OCI-LY3 (cell line): ENCODE measurements at regions not wholly inside any gene's neighbourhood (a gene's known extent, or its start where the extent isn't known, plus 50 kb on each side); places are given as distances from the start of the nearest gene placed in this dataset.

Experiments
- H2AFZ ChIP-seq: fragments of 200-600, 300-600 bp; shearing (Covaris generic); 2 replicates; pipeline ENCODE4 v1.6.0; 2014; ENCODE audit warnings: antibody characterized with exemption, low read depth, low read length
- H3K27ac ChIP-seq: fragments of 200-600, 300-600 bp; sonication (generic); 2 replicates; pipeline ENCODE4 v1.5.1; 2014; ENCODE audit warnings: mild to moderate bottlenecking, low read length, moderate library complexity, mixed read lengths
- H3K27me3 ChIP-seq: fragments of 200-600, 300-600 bp; sonication (generic); 2 replicates; pipeline ENCODE4 v1.6.1; 2014; ENCODE audit warnings: low read depth, low read length, mixed read lengths
- H3K36me3 ChIP-seq: fragments of 200-600, 300-600 bp; sonication (generic); replicated peaks from 2 replicates; pipeline ENCODE3; 2014; ENCODE audit warnings: low read depth, low read length, mixed read lengths
- H3K4me1 ChIP-seq: fragments of 300-600, 200-600 bp; sonication (generic); 2 replicates; pipeline ENCODE4 v1.6.1; 2014; ENCODE audit warnings: low read length, mixed read lengths
- H3K4me2 ChIP-seq: fragments of 200-600, 300-600 bp; sonication (generic); 2 replicates; pipeline ENCODE4 v1.6.1; 2014; ENCODE audit warnings: low read length, mixed read lengths
- H3K4me3 ChIP-seq: fragments of 300-600, 200-600 bp; sonication (generic); 2 replicates; pipeline ENCODE4 v1.5.1; 2014; ENCODE audit warnings: antibody characterized with exemption, mild to moderate bottlenecking, low read length, moderate library complexity
- H3K79me2 ChIP-seq: fragments of 300-600, 200-600 bp; shearing (Covaris generic); 2 replicates; pipeline ENCODE4 v1.6.1; 2014; ENCODE audit warnings: mild to moderate bottlenecking, low read length, mixed read lengths
- H3K9ac ChIP-seq: fragments of 300-600, 200-600 bp; shearing (Covaris generic); 2 replicates; pipeline ENCODE4 v1.6.0; 2014; ENCODE audit warnings: mild to moderate bottlenecking, low read length, moderate library complexity
- H3K9me3 ChIP-seq: fragments of 200-600, 300-600 bp; shearing (Covaris generic); 2 replicates; pipeline ENCODE4 v1.6.1; 2014; ENCODE audit warnings: low read length, mixed read lengths; ENCODE audit not compliant: insufficient read depth
- H4K20me1 ChIP-seq: fragments of 200-600, 300-600 bp; sonication (generic); 2 replicates; pipeline ENCODE4 v1.6.1; 2016; ENCODE audit warnings: low read length, mixed read lengths; ENCODE audit not compliant: insufficient read depth
- CTCF ChIP-seq: fragments of 200-600, 300-600 bp; sonication (generic); IDR thresholded peaks from 2 replicates; pipeline ENCODE4 v1.5.1; 2014; ENCODE audit warnings: antibody characterized with exemption, low read length, low read depth
- EZH2phosphoT487 ChIP-seq: fragments of 200-600 bp; shearing (Covaris generic); IDR thresholded peaks from 2 replicates; pipeline ENCODE4 v1.6.1; 2018; ENCODE audit warnings: antibody characterized with exemption, mixed run types, low read depth

GRCh38 chr3:137108699-137109440, 151.1 kb downstream of the IL20RB start:
- no peak overlapping the region for H3K9ac ChIP-seq
- H3K4me1 ChIP-seq = peaks cover 4% of the 10 kb centered on the region
- H4K20me1 ChIP-seq = no peaks in the 10 kb centered on the region
- no peaks in the 10 kb centered on the region for H3K9me3 ChIP-seq
- no peak for TF ChIP-seq CTCF
- no peak for TF ChIP-seq EZH2phosphoT487
- H3K27me3 ChIP-seq = peaks cover 29% of the 10 kb centered on the region
- no peaks in the 10 kb centered on the region for H3K79me2 ChIP-seq
- no peak overlapping the region for H2AFZ ChIP-seq
- no peak overlapping the region for H3K4me2 ChIP-seq
- no peak overlapping the region for H3K27ac ChIP-seq
- no peaks in the 10 kb centered on the region for H3K36me3 ChIP-seq
- H3K4me3 ChIP-seq = no peak overlapping the region

- Histone ChIP-seq H3K4me2 (no peak overlapping the region), H3K9me3 (no peaks in the 10 kb centered on the region), H3K79me2 (no peaks in the 10 kb centered on the region), H3K4me1 (peaks cover 3% of the 10 kb centered on the region), H3K27ac (no peak overlapping the region), H3K9ac (no peak overlapping the region), H3K36me3 (no peaks in the 10 kb centered on the region), H3K4me3 (no peak overlapping the region), H2AFZ (no peak overlapping the region), H4K20me1 (no peaks in the 10 kb centered on the region), H3K27me3 (peaks cover 29% of the 10 kb centered on the region)
- peak; percentile 56 for TF ChIP-seq CTCF
- TF ChIP-seq EZH2phosphoT487 = no peak
Measured at GRCh38 chr3:137110392-137110996, 152.7 kb downstream of the IL20RB start.

- TF ChIP-seq CTCF = no peak
- TF ChIP-seq EZH2phosphoT487 = no peak
- H3K4me2 ChIP-seq = no peak overlapping the region
Measured at GRCh38 chr3:137111497-137111896, 153.7 kb downstream of the IL20RB start.

GRCh38 chr3:137116619-137117018, 158.8 kb downstream of the IL20RB start:
- Histone ChIP-seq H3K9me3 (no peaks in the 10 kb centered on the region), H3K27me3 (peaks cover 9% of the 10 kb centered on the region)

More at GRCh38 chr3:137111497-137111896, 153.7 kb downstream of the IL20RB start:
- H3K4me1 ChIP-seq = no peaks in the 10 kb centered on the region
- peaks cover 29% of the 10 kb centered on the region for H3K27me3 ChIP-seq
- no peaks in the 10 kb centered on the region for H3K79me2 ChIP-seq
- no peak overlapping the region for H3K4me3 ChIP-seq
- no peaks in the 10 kb centered on the region for H4K20me1 ChIP-seq
- H3K27ac ChIP-seq = no peak overlapping the region
- H2AFZ ChIP-seq = no peak overlapping the region
- no peak overlapping the region for H3K9ac ChIP-seq
- no peaks in the 10 kb centered on the region for H3K36me3 ChIP-seq
- no peaks in the 10 kb centered on the region for H3K9me3 ChIP-seq

More at GRCh38 chr3:137116619-137117018, 158.8 kb downstream of the IL20RB start:
- H3K4me2 ChIP-seq = no peak overlapping the region
- no peaks in the 10 kb centered on the region for H3K36me3 ChIP-seq
- no peaks in the 10 kb centered on the region for H3K79me2 ChIP-seq
- no peak overlapping the region for H2AFZ ChIP-seq
- no peak overlapping the region for H3K4me3 ChIP-seq
- H3K4me1 ChIP-seq = no peaks in the 10 kb centered on the region
- H3K27ac ChIP-seq = no peak overlapping the region
- no peak for TF ChIP-seq EZH2phosphoT487
- TF ChIP-seq CTCF = no peak
- H3K9ac ChIP-seq = no peak overlapping the region
- no peaks in the 10 kb centered on the region for H4K20me1 ChIP-seq
